SK-N-SH (cell line): ENCODE measurements at regions not wholly inside any gene's neighbourhood (a gene's known extent, or its start where the extent isn't known, plus 50 kb on each side); places are given as distances from the start of the nearest gene placed in this dataset.

Experiments used
- CTCF ChIP-seq: fragments of 200-600 bp; sonication (generic); IDR thresholded peaks from 2 replicates; pipeline ENCODE4 v1.6.1; 2017; ENCODE audit warnings: antibody characterized with exemption, mild to moderate bottlenecking, moderate library complexity
- EP300 ChIP-seq, 2 experiments: IDR thresholded peaks; 2 replicates each; pipeline versions ENCODE4 v1.4.0 to v1.6.1; 2012; ENCODE audit warnings: borderline replicate concordance in 1 of 2, low read depth in 1 of 2, low read length in 1 of 2
- EZH2phosphoT487 ChIP-seq: fragments of 200-600 bp; sonication (generic); IDR thresholded peaks from 2 replicates; pipeline ENCODE4 v1.6.1; 2017; ENCODE audit warnings: low read depth, mixed run types, mild to moderate bottlenecking, antibody characterized with exemption, moderate library complexity, borderline replicate concordance
- FOXM1 ChIP-seq: IDR thresholded peaks from 2 replicates; pipeline ENCODE4 v1.4.0; 2012; ENCODE audit warnings: low read depth, mild to moderate bottlenecking
- MAX ChIP-seq: IDR thresholded peaks from 2 replicates; pipeline ENCODE4 v1.4.0; 2012; ENCODE audit warnings: low read depth
- MEF2A ChIP-seq: IDR thresholded peaks from 2 replicates; pipeline ENCODE4 v1.4.0; 2012; ENCODE audit warnings: low read depth, borderline replicate concordance
- POLR2AphosphoS5 ChIP-seq: IDR thresholded peaks from 2 replicates; pipeline ENCODE4 v1.6.1; 2012; ENCODE audit warnings: low read depth, low read length
- RAD21 ChIP-seq: IDR thresholded peaks from 2 replicates; pipeline ENCODE4 v1.6.1; 2012; ENCODE audit warnings: mild to moderate bottlenecking, low read length
- REST ChIP-seq: IDR thresholded peaks from 2 replicates; pipeline ENCODE4 v1.6.1; 2012; ENCODE audit warnings: mild to moderate bottlenecking, low read depth, low read length, moderate library complexity
- SIN3A ChIP-seq: IDR thresholded peaks from 2 replicates; pipeline ENCODE4 v1.6.1; 2012; ENCODE audit warnings: low read depth, mild to moderate bottlenecking, low read length, moderate library complexity, borderline replicate concordance

GRCh38 chr1:30425046-30425445, 298.3 kb downstream of the MATN1 start:
- TF ChIP-seq REST = no peak
- no peak for TF ChIP-seq CTCF
- no peak for TF ChIP-seq FOXM1
- no peak for TF ChIP-seq POLR2AphosphoS5
- no peak for TF ChIP-seq MAX
- TF ChIP-seq EP300 (IDR thresholded peaks at IDR 0.05; ENCODE audit: borderline replicate concordance in 1 of 2, low read depth in 1 of 2, low read length in 1 of 2) = no peak
- no peak for TF ChIP-seq SIN3A
- TF ChIP-seq EZH2phosphoT487 = no peak
- TF ChIP-seq RAD21 = no peak
- no peak for TF ChIP-seq MEF2A
